T-helper 9 cell (primary cell): ENCODE measurements at regions not wholly inside any gene's neighbourhood (a gene's known extent, or its start where the extent isn't known, plus 50 kb on each side); places are given as distances from the start of the nearest gene placed in this dataset.
"Not testable (repeated sequence)": the region's sequence is repeated elsewhere in the genome, so short reads cannot be mapped to it uniquely, and the experiment has no call there.

ENCODE experiments used
- DNase-seq: peaks from one replicate; pipeline ENCODE4 v3.0.0-alpha.2; 2020

- DNase-seq: no peak
Measured at GRCh38 chr1:18564676-18565075, 66.0 kb upstream of the PAX7 start.

- DNase-seq: no peak
Measured at GRCh38 chr1:18565321-18565720, 65.3 kb upstream of the PAX7 start.

- no peak for DNase-seq
Measured at GRCh38 chr1:18568489-18568888, 62.2 kb upstream of the PAX7 start.

DNA sequence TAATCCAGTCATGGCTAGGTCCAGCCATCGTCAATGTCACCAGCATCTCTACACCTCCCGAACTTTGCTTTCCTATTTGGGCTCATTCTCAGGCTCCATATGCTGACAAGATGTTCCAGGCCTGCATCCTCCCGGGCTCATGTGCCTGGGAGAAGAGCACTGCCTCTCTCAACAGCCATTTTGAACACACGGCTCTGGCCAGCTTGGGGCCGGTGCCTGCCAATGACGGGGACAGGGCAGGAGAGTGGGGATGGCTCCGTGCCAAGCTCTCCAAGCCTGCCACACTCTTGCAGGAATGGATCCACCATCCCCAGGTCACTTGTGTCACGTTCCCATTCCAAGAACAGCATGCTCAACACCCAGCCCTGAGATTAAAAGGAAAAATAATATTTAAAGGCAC, 61.4 kb upstream of the PAX7 start:
- no peak for DNase-seq

DNA sequence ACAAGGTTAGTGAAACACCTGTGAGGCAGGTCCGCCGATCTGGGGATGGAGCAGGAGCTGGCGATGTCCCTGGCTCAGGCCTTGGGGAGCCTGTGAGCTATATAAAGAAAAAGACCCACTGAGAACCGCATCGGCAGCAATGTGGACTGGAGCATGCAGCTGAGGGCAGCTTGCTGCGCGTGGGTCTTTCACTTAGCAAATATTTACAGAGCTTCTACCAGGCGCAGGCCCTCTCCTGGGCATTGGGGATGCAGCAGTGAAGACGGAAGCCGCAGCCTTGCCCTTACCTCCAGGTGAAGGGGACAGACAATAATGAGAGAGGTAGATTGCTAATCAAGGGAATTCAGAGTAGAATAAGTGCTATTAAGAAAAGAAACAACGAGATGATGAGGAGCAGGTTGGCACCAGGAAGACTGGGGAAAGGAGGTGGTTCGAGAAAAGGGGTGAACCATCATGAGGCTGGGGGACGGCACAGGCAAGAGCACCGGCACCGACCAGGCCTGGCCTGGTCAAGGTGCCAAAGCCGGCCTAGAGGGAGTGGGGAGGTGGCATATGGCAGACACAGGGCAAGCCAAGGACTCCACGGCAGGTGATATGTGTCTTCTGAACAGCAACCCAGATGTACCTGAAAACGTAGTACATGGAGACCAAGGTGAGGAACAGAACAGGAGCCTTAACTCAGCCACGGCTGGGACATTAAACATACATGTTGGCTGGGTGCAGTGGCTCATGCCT, 60.7 kb upstream of the PAX7 start:
- no peak for DNase-seq

- DNase-seq: no peak
Measured at GRCh38 chr1:18571275-18571674, 59.4 kb upstream of the PAX7 start.

DNA sequence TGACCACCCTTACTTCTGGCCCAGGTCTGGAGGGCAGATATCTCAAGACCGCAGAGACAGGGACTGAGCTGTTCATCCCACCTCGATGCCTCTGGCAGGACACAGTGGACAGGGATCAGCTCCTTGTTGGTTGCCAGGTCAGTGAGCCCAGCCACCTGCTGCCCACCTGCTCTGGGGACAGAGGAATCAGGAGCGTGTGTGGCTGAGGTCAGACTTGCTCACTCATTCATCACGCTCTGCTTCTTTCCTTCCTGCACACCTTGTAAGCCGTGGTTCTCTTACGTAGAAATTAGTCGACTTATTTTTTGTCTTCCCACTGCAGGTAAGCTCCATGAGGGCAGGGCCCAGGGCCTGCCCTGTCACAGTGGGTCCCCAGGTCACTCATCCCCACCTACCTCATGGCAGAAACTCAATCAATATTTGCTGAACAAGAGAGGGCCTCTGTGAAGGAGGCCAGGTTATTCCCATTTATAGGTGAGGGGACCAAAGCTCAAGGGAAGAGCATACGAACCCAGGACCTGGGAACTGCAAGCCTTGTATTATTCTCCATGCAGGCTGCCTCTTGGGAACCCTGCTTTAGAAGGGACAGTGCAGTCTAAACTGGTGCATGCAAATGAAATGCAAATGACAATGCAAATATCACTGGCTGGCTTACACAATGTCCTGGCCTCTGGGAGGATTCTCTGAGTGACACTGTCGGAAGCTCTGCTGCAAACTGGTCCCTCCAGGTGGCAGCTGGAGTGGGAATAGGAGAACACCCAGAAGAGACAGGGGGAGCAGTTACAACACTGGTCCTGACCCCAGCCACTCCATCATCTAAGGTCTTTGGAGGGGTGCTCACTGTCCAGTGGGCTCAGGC, 58.4 kb upstream of the PAX7 start:
- no peak for DNase-seq

DNA sequence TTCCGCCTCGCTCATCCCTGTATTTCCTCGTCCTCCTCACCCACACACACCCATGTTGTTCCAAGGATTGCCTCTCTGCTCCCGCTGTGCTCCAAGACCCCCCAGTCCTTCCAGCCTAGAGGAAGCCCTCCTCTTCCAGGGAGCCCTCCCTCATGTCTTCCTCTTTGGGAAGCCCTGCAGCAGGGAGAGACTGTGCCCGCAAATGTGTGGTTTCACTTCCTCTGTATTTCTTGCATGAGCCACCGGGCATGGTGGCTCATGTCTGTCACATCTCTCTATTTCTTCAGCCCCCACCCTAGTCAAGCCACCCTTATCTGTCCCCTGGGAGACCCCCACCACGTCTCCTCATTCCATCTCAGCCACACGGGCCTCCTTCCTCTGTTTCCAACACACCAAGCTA, 57.5 kb upstream of the PAX7 start:
- no peak for DNase-seq

GRCh38 chr1:18574754-18575153, 55.9 kb upstream of the PAX7 start:
- DNase-seq: no peak

DNA sequence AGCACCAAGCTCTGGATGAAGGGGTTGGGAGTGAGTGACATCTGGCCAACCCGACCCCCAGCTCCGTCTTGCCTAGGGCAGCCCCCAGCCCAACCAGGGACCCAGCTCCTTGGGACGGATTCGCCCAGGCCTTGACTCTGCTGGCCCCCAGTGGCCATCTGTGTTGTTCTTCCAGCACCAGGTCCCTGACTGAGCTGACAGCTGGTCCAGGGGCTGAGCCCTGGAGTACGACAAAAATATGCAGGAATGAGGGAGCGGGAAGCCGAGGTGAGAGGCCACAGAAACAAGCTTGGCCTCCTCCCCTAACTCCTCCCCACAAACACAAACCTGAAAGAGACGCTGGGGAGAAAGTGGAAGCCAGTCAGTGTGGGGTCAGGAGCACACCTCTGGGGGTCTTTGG, 55.0 kb upstream of the PAX7 start:
- peak; percentile 36 for DNase-seq

GRCh38 chr1:18578271-18578670, 52.4 kb upstream of the PAX7 start:
- no peak for DNase-seq

- not testable (repeated sequence) for DNase-seq
Measured at GRCh38 chr1:18579267-18579666, 51.4 kb upstream of the PAX7 start.

- DNase-seq: no peak
Measured at GRCh38 chr1:18580047-18580446, 50.6 kb upstream of the PAX7 start.

DNA sequence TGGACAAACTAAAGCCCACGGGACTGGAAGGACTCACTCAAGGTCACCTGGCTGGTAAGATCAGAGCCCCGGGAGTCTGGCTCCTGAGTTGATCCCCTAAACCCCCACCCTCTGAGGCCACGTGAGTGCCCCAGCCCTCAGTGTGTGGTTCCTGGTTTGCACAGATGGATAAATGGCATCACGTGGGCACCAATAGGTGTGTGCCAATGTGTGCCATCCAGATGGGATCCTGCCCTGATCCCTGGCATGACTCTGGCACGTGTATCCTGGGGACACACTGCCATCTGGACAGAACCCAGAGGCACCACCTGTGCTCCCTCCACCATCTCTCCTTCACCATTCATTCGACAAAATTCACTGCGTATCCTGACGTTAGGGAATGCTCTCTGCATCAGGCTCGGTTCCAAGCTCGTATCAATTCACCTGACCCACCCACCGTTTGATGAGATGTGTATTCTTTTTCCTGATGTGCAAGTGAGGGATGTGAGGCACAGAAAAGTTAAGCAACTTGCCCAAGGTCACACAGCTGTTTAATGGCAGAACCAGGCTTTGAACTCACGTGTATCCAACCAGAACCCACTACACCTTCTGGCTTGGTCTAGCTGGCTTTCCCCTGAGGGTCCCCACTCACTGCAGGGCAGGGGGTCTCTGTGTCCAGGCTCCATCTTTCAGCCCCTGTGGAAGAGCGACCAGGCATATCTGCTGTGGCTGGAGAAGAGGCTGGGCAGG, 49.8 kb upstream of the PAX7 start:
- no peak for DNase-seq
